ENCODE measurements at regions not wholly inside any gene's neighbourhood (a gene's known extent, or its start where the extent isn't known, plus 50 kb on each side); places are given as distances from the start of the nearest gene placed in this dataset.

DNA sequence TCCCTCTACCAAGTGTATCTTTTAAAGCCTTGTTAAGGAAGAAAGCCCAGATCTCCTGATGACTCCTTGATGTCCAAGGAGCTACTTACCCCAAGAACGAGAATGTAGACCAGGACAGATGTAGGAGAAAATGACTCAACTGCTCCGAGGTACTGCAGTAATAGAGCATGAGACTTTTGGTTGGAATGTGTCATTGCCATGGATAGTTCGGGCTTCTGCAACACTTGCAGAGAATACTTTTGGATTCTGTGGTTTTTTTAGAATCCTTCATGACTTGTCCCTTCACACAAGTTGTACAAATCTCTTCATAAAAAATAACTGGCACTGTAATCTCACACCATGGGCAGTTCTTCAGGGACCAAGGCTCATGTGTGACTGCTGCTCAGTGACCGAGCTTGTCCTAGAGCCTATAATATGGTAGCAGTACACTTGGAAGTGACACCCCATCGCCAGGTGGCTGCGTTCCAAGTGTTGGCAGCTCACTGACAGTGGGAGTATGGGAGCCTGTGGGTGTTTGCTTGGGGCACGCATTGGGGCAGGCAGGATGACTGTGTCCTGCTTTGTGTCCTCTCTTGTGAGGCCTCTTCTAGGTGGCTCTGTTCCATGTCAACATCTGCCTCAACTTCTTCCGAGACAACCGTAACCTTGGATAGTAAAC is 87.9 kb upstream of the WDR1 start:
- no peak for TF ChIP-seq CTCF (IDR thresholded peaks at IDR 0.05)
- no peak for TF ChIP-seq POLR2A (IDR thresholded peaks at IDR 0.05)

All from ovary (tissue), 3 donors.